NCI-H146 (cell line): ENCODE measurements at regions not wholly inside any gene's neighbourhood (a gene's known extent, or its start where the extent isn't known, plus 50 kb on each side); places are given as distances from the start of the nearest gene placed in this dataset.
A peak's percentile ranks its signal among the peaks of the same experiment; 100 is the strongest.

ENCODE experiments used
- DNase-seq: peaks from one replicate; lab custom pipeline; 2025; lab: John Stamatoyannopoulos, UW

DNA sequence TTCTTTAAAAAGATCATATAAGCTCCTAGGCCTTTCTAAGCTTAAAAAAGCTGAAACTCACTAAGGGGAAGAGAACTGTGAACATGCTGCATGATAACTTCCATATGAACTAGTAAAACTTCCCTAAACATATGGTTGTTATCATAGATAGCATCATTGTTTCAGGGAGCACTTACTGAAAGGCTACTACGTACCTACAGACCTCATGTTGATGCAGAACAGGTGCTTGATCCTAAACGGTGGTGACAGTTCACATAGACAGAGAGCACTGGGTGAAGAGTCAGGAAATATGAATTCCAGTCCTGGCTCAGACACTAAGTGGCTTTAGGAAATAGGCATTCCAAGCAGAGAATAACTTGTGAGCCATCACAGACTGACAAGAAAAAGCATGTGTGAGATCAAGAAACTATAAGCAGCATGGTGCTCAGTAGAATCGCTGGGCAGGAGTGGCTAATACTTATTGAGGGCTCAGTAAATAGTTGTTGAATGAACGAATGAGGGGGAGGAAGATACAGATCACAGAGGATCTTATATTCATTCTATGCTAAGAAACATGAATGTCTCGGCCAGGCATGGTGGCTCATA, 78.4 kb upstream of the NUDT4 start:
- DNase-seq: no peak

DNA sequence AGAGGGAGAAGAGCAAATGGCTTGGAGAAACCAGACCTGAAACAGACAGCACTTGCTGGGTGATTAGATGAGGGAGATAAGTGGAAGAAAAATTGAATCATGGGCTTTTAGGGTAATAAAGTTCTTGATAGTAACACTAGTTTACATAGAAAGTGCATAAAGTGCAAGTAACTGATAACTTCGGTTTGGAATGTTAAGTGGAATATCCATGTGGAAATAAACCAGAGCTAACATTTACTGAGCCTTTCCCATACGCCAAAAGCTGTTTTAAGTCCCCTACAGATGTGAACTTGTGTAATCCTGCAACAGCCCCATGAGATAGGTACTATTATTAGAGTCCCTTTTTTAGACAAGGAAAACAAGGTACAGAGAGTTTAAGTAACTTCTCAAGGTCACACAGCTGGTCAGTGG, 77.1 kb upstream of the NUDT4 start:
- no peak for DNase-seq

DNA sequence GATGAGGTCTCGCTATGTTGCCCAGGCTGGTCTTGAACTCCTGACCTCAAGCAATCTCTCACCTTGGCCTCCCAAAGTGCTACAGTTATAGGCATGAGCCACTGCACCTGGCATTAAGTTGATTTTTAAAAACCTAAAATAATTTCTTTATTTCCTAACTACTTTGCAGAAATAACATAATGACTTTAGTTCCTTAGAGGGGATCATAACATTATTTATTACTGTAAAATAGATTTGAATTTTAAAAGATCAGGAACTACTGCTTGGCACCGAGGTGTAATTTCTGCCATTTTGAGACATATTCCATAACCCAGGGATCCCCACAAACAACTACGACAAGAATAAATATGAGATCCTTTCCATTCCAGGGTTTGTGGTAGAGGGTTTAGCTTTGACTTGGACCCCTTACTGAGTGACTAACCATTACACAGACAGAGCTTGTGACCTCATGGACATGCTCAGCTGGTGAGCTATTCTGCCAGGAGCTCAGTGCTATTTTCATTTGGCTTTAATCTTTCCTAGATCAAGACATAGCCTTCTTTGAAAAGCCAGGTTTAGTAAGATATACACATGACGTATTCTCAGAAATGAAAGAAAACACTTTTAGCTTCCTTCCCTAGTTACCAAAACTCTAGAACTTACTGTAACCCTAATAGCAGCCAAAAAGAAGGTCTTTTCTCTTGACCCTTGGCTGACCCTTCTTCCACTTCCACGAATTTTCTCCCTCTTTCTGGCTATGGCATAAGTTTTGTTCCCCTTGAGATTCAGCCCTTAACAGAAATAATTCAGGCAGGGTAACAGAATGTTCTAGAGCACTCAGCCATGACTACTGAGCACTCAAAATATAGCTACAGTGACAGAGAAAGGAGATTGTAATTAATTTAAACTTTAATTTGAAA, 75.1 kb upstream of the NUDT4 start:
- DNase-seq: no peak

GRCh38 chr12:93306636-93307035, 71.1 kb upstream of the NUDT4 start:
- DNase-seq: no peak

DNA sequence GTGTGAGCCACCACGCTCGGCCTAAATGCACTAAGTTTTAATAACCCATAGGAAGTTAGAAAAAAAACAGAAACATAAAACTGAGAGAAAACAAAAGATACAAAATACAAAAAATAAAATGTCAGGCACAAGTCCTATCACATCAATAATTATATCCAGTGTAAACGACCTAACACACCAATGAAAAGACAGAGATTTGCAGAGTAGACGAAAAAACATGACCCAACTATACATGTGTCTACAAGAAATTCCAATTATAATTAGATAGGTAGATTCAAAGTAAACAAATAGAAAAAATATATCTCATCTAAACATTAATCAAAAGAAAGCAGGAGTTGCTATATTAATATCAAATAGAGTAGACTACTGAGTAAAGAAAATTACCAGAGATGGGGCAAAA, 69.4 kb upstream of the NUDT4 start:
- no peak for DNase-seq

DNA sequence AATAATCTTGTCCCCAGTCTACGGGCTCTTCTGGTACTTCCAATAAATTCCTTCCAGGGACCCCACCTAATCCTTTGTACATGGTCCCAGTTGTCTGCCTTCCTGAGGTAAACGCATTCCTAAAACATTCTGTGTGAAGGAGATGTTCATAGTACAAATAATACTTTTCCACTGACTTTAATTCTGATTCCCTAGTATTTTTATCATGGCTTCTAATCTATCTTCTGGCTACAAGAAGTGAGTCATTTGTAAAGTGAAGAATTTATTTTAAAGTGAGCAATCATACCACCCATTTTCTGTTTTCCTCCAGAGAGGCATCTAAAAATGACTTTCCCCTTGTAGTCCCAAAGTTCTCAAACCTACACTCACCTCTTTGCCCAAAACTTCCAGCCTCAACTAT, 65.9 kb upstream of the NUDT4 start:
- no peak for DNase-seq

DNA sequence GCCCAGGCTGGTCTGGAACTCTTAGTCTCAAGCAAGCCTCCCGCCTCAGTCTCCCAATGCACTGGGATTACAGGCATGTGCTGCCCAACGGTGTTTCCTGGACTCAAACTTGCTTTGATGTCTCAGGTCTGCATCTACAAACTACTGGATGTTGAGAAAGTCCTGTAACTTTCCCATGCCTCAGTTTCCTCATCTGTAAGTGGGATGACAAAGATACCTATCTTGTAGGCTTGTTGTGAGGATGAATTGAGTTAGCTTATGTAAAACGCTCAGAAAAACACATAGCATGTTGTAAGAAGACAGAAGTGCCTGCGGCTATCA, 63.6 kb upstream of the NUDT4 start:
- peak; percentile 4 for DNase-seq

DNA sequence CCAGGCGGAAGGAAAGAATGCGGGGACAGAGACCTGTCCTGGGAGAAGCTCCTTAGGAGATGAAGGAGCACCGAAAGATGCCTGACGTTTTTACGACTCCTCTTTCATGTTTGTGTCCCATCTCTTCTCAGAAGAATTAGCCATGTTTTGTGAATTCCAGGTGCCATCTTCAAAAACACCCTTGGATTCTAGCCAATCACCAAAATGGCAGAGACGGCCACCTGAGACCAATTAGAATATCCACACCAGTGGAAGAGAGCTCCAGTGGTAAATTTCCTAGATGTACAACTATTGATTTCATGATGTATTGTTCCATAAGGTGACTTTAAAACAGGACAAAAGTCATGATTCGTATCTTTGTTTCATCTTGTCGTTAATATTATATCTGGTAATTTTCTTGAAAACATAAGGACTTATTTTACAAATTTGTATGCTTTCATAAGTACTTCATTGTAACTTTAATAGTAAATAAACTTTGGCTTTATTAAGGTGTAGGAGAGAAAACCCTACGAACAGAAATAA, 62.3 kb upstream of the NUDT4 start:
- DNase-seq: no peak

DNA sequence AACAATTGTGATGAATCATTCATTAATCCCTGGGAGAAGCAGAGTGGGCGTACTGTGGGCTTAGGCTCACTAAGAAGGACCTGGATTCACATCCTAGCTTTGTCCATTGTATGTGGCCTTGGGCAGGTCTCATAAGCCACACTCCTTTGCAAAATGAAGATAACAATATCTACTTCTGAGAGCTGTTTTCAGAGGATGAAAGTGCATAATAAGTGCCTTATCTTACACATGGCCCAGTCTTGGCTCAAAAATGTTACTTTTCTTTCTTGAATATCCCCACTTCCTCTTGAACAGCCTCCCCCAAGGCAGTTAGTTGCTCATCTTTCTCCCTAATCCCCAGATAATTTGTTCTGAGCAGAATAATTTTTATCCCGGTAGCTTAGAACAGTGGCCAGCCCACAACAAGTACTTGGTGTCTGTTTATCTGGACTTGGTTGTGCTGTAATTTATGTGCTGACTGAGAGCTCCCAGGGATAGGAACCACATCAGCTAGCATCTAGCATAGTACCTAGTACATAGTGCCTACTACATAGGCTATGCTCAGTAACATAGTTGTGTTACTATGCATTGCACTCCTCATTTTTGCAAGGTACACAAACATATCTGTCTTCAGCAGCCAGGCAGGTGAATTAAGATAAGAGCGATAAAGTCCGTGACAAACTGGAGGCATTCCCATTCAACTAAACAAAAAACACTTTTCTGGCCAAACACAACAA, 61.7 kb upstream of the NUDT4 start:
- no peak for DNase-seq

- DNase-seq: no peak
Observed at GRCh38 chr12:93316623-93316971, 61.1 kb upstream of the NUDT4 start.

DNA sequence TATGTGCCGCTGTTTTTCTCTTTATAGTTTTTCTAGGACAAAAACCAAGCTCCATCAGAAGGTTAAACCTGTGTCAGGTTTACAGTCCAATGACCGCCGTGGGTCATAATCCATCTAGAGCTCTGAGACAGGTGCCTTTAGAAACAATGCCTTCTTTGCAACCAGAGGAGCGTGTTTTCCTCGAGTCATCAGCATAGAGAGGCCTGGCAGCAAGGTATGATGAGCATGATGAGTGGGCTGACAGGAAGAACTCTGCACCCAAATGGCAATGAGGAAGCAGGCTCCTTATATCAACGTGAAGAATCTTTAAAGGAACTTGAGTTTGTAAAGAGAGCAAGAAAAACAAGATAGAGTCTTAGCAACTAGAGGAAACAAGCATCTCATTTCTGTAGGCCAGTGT, 60.5 kb upstream of the NUDT4 start:
- no peak for DNase-seq

DNA sequence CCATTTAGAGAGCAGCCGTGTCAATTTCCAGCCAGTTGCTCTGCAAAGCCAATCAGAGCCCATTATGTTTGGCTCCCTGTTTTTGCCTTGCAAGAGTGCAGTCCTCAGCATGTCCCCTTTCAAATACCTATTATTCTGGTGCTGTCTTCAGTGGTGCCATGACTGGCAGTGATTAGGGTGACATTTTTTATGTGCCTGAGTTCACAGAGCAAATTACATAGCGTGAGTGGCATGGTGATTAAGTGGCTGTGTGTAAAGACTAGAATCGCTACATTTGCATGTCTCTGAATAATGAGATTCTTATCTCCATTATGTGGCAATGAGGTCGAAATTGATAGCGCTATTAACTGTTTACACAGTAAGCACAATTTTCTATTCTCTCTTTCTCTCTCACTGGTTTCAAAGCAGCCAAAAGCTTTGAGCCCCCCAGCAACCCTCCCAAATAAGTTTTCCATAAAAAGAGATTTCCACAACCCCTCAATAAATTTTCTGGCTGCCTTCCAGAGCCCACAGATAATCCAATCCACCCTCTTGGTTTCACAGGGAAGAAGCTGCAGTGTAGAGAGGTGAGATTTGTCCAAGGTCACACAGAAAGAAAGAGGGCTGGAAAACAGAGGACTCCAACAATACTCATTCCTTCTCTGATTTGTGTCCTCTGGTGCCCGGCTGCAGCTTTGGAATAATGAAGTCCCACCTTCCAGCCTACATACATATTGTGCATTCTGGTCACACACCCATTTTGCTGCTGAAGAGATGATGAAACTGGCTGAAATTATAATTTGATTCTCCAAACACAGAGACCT, 58.8 kb upstream of the NUDT4 start:
- DNase-seq: peak; percentile 82

GRCh38 chr12:93319523-93320050, 58.1 kb upstream of the NUDT4 start:
- no peak for DNase-seq

- no peak for DNase-seq
Observed at GRCh38 chr12:93322784-93323183, 54.9 kb upstream of the NUDT4 start.

DNA sequence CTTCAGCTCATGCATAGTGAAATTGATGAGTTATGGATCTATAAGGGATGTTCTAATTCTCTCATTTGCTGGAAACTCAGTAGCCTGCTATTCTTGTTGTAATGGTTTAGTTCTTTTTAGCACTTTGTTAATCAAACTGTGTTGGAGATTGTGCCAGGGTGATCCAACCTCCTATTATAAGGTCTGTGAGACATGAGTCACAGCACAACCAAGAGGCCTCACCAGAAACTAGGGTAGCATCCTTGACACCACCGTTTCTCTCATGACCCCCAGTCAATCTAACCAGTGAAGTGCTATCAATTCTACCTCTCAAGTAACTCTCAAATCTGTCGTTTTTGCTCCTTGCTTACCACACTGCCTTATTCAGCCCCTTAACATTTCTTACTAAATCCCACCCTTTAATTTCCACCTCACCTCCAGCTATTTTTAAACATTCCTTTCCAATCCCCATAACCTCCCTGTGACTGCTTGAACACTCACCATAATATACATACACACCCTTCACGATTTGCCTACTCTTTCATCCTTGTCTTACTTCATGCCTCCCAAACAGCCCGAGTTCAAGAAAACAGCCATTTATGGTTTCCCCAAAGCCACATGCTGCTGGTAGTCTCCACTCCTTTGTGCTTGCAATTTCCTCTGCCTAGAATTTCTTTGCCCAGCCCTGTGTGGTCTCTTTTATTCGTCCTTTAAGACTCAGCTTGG, 53.9 kb upstream of the NUDT4 start:
- no peak for DNase-seq

- DNase-seq: no peak
Observed at GRCh38 chr12:93325855-93326254, 51.9 kb upstream of the NUDT4 start.
